ENCODE measurements at regions not wholly inside any gene's neighbourhood (a gene's known extent, or its start where the extent isn't known, plus 50 kb on each side); places are given as distances from the start of the nearest gene placed in this dataset.

DNA sequence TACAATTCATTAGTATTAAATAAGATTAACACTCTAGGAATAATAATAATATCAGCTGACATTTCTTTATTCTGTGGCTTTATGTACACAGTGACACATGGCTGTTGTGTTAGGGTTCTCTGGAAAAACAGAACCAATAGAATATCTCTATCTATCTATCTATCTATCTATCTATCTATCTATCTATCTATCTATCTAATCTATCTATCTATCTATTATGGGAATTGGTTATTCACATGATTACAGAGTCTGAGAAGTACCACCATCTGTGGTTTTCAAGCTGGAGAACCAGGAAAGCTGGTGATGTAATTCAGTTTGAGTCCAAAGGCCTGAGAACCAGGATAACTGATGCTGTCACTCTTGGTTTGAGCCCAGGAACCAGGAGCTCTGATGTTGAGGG lies 194.1 kb upstream of the MTPN start:
- intact Hi-C loops (cut with DNase I; ENCODE audit: low total_unique reads): no loop called here
- Histone ChIP-seq H3K27me3 (no peaks in the 10 kb centered on the region), H3K4me3 (no peak overlapping the region), H3K9me3 (no peaks in the 10 kb centered on the region), H3K4me1 (peaks cover 0 to 7% (median 0%) of the 10 kb centered on the region in 4 donors), H3K36me3 (no peaks in the 10 kb centered on the region), H3K27ac (no peak overlapping the region)
- no peak for DNase-seq
- no peak for TF ChIP-seq EP300 (IDR thresholded peaks at IDR 0.05; ENCODE audit: low read depth)
- TF ChIP-seq POLR2A (IDR thresholded peaks at IDR 0.05): no peak
- TF ChIP-seq, protein P1, sequence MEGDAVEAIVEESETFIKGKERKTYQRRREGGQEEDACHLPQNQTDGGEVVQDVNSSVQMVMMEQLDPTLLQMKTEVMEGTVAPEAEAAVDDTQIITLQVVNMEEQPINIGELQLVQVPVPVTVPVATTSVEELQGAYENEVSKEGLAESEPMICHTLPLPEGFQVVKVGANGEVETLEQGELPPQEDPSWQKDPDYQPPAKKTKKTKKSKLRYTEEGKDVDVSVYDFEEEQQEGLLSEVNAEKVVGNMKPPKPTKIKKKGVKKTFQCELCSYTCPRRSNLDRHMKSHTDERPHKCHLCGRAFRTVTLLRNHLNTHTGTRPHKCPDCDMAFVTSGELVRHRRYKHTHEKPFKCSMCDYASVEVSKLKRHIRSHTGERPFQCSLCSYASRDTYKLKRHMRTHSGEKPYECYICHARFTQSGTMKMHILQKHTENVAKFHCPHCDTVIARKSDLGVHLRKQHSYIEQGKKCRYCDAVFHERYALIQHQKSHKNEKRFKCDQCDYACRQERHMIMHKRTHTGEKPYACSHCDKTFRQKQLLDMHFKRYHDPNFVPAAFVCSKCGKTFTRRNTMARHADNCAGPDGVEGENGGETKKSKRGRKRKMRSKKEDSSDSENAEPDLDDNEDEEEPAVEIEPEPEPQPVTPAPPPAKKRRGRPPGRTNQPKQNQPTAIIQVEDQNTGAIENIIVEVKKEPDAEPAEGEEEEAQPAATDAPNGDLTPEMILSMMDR (IDR thresholded peaks at IDR 0.05): no peak
- TF ChIP-seq POLR2AphosphoS5 (IDR thresholded peaks at IDR 0.05): no peak
- in situ Hi-C loops (cut with MboI; ENCODE audit: low pct_ligation_motif_present in 1 of 4, low pct_unique_long_range_greater_than_20kb in 1 of 4, low sequenced_read_pairs in 3 of 4): no loop called here

DNA sequence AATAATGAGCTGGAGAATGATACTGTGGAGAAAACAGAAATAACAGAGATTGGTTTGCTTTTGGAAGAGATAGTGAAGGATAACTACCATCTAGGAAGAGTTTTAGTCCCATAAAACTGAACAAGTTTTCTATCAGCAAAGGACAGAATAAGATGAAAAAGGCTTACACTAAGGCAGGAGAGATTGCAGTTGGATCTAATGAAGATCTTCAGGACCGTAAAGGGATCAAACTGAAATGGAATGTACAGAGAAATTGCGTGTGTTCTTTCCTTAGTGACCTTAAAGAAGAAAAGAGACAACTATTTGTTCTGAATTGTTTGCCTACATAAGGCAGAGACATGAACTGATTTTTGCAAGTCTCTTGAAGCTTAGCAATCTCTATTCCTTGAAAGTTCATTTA lies 191.7 kb upstream of the MTPN start:
- Histone ChIP-seq H3K27me3 (no peaks in the 10 kb centered on the region), H3K4me3 (no peak overlapping the region), H3K27ac (peak overlapping the region in 1 of 4 donors; percentile 11), H3K4me1 (peaks cover 0 to 7% (median 0%) of the 10 kb centered on the region in 4 donors), H3K36me3 (no peaks in the 10 kb centered on the region), H3K9me3 (no peaks in the 10 kb centered on the region)
- TF ChIP-seq POLR2AphosphoS5 (IDR thresholded peaks at IDR 0.05): no peak
- TF ChIP-seq EP300 (IDR thresholded peaks at IDR 0.05; ENCODE audit: low read depth): no peak
- no peak for TF ChIP-seq POLR2A (IDR thresholded peaks at IDR 0.05)
- TF ChIP-seq, protein P1 (IDR thresholded peaks at IDR 0.05): no peak
- WGBS, 2 donors (ENCODE audit: low coverage in 1 of 2): 39 to 47% methylated on average over 2 of the region's 2 CpGs
- in situ Hi-C loops (cut with MboI; ENCODE audit: low pct_ligation_motif_present in 1 of 4, low pct_unique_long_range_greater_than_20kb in 1 of 4, low sequenced_read_pairs in 3 of 4) (no loop called here), intact Hi-C loops (cut with DNase I; ENCODE audit: low total_unique reads) (no loop called here)
- no peak for DNase-seq

DNA sequence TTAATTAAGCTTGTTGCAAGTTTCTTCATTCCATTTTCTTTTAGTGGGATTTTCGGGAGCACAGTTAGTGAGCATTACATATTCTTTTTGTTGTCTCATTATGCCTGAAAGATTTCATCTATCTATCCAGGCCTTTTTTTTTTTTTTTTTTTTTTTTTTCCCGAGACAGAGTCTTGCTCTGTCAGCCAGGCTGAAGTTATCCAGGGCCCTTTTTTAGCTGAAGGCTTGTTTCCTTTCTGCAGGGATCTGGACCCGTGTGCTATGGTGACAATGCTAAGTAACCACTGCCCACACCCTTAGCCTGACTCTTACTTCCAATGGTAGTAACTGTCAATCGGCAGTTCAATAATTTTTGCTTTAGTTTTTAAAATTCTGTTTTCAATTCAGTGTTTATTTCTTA lies 190.8 kb upstream of the MTPN start:
- intact Hi-C loops (cut with DNase I; ENCODE audit: low total_unique reads): no loop called here

DNA sequence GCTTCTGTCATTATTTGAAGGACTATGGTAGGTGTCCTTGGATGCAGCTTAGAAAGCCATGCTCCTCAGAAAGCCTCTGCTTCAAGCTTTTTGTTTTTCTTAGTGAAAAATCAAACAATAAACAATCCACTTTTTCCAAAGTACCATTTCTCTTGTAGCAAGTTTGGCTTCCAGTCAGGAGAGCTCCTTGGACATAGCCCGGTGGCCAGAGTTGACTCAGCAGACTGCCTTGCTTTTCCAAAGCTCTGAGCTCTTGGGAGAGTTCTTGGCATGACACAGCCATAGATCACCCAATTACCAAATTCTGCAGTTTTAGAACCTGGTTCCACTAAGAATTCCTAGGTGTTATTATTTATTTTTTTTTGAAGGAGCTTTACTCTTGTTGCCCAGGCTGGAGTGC lies 189.4 kb upstream of the MTPN start:
- no peak for TF ChIP-seq POLR2AphosphoS5 (IDR thresholded peaks at IDR 0.05)
- no peak for TF ChIP-seq EP300 (IDR thresholded peaks at IDR 0.05; ENCODE audit: low read depth)
- TF ChIP-seq POLR2A (IDR thresholded peaks at IDR 0.05): no peak
- TF ChIP-seq, protein P1 (IDR thresholded peaks at IDR 0.05): no peak
- H3K36me3 ChIP-seq: no peaks in the 10 kb centered on the region
- no peaks in the 10 kb centered on the region for H3K9me3 ChIP-seq
- in situ Hi-C loops (cut with MboI; ENCODE audit: low pct_ligation_motif_present in 1 of 4, low pct_unique_long_range_greater_than_20kb in 1 of 4, low sequenced_read_pairs in 3 of 4) (no loop called here), intact Hi-C loops (cut with DNase I; ENCODE audit: low total_unique reads) (no loop called here)
- H3K4me3 ChIP-seq: no peak overlapping the region
- DNase-seq: no peak
- H3K4me1 ChIP-seq: peaks cover 0 to 7% (median 0%) of the 10 kb centered on the region in 4 donors
- no peaks in the 10 kb centered on the region for H3K27me3 ChIP-seq
- H3K27ac ChIP-seq: no peak overlapping the region
- WGBS, 2 donors (ENCODE audit: low coverage in 1 of 2): 71 to 86% methylated on average over 1 of the region's 1 CpG

More for the DNA sequence above, 190.8 kb upstream of the MTPN start:
- no peak overlapping the region for H3K27ac ChIP-seq
- peaks cover 0 to 7% (median 0%) of the 10 kb centered on the region in 4 donors for H3K4me1 ChIP-seq
- no peaks in the 10 kb centered on the region for H3K27me3 ChIP-seq
- no peak overlapping the region for H3K4me3 ChIP-seq
- H3K9me3 ChIP-seq: no peaks in the 10 kb centered on the region
- no peak for TF ChIP-seq POLR2AphosphoS5 (IDR thresholded peaks at IDR 0.05)
- no peak for TF ChIP-seq EP300 (IDR thresholded peaks at IDR 0.05; ENCODE audit: low read depth)
- TF ChIP-seq, protein P1 (IDR thresholded peaks at IDR 0.05): no peak
- H3K36me3 ChIP-seq: no peaks in the 10 kb centered on the region
- DNase-seq: no peak
- WGBS, 2 donors (ENCODE audit: low coverage in 1 of 2): 57 to 63% methylated on average over 3 to 4 of the region's 4 CpGs
- in situ Hi-C loops (cut with MboI; ENCODE audit: low pct_ligation_motif_present in 1 of 4, low pct_unique_long_range_greater_than_20kb in 1 of 4, low sequenced_read_pairs in 3 of 4): no loop called here

All from transverse colon (tissue), 4 donors.